K562 (cell line): ENCODE measurements at regions not wholly inside any gene's neighbourhood (a gene's known extent, or its start where the extent isn't known, plus 50 kb on each side); places are given as distances from the start of the nearest gene placed in this dataset.

Experiments used
- ATAC-seq: fragments of 200-7000 bp; cut with Tn5 transposase; 3 replicates; pipeline ENCODE4 v1.9.1; 2020; ENCODE audit warnings: moderate library complexity
- BruUV-seq: library from RNA; stranded (reverse); fragments of 400-500 nt; replicated peaks from 2 replicates; lab custom pipeline; 2021; lab: Mats Ljungman, UMichigan
- CTCF ChIA-PET: fragments of 300-600 bp; formaldehyde crosslinking; extraction: SDS; loops from one replicate; lab custom pipeline; 2021; ENCODE audit warnings: low intra/inter-chr PET ratio; lab: Yijun Ruan, JAX
- POLR2A ChIA-PET: fragments of 300-600, 350-650 bp; sonication (Branson Sonifier 250); formaldehyde crosslinking; extraction: SDS; loops from one replicate; lab custom pipeline; 2021; ENCODE audit warnings: antibody characterized with exemption, inconsistent platforms; lab: Yijun Ruan, JAX
- DNase-seq, 4 experiments: peaks; one replicate each; pipeline versions ENCODE4 v3.0.0 to v3.0.0-alpha.2; 2011 to 2018; ENCODE audit warnings: low spot score in 3 of 4, mixed read lengths in 3 of 4; ENCODE audit errors: extremely low read depth in 1 of 4
- FAIRE-seq: peaks from 2 replicates; lab custom pipeline; 2011; peaks lifted over from hg19 to GRCh38; lab: Jason Lieb, UNC
- H2AFZ ChIP-seq: 2 replicates; pipeline ENCODE4 v1.6.0; 2011; ENCODE audit warnings: low read depth, low read length, control low read depth, inconsistent platforms
- H3K27ac ChIP-seq: fragments of 200-600 bp; 3 replicates; pipeline ENCODE4 v1.8.0; 2011; ENCODE audit warnings: low read depth, mild to moderate bottlenecking, control low read depth, inconsistent platforms, low read length, moderate library complexity, mixed read lengths; ENCODE audit errors: extremely low read depth
- H3K27me3 ChIP-seq, 2 experiments: fragments of 300-600 bp in 1 of 2; 2 replicates in 1 of 2; 3 replicates in 1 of 2; pipeline versions ENCODE4 v1.6.0 to v1.8.0; 2011; ENCODE audit warnings: inconsistent platforms in 2 of 2, low read length in 2 of 2, mild to moderate bottlenecking in 1 of 2, mixed read lengths in 1 of 2, moderate library complexity in 1 of 2; ENCODE audit not compliant: control insufficient read depth in 2 of 2, insufficient read depth in 2 of 2
- H3K36me3 ChIP-seq: fragments of 300-600 bp; 3 replicates; pipeline ENCODE4 v1.8.0; 2011; ENCODE audit warnings: mild to moderate bottlenecking, low read length, inconsistent platforms; ENCODE audit not compliant: control insufficient read depth, insufficient read depth
- H3K4me1 ChIP-seq, 2 experiments: fragments of 200-600 bp in 1 of 2; replicated peaks in 1 of 2; 2 replicates in 1 of 2; 3 replicates in 1 of 2; pipeline versions ENCODE4 v1.5.1 to v1.8.0; 2011; ENCODE audit warnings: inconsistent platforms in 2 of 2, low read length in 2 of 2, mild to moderate bottlenecking in 1 of 2, mixed read lengths in 1 of 2, moderate library complexity in 1 of 2; ENCODE audit not compliant: control insufficient read depth in 2 of 2, insufficient read depth in 2 of 2
- H3K4me2 ChIP-seq: 2 replicates; pipeline ENCODE4 v1.6.1; 2011; ENCODE audit warnings: low read length, control low read depth, inconsistent platforms, mixed read lengths; ENCODE audit not compliant: insufficient read depth
- H3K4me3 ChIP-seq: fragments of 200-600 bp; sonication (generic), shearing (Covaris generic); 2 replicates; pipeline ENCODE4 v1.5.1; 2016; ENCODE audit warnings: control low read depth, inconsistent platforms
- H3K79me2 ChIP-seq: fragments of 200-600 bp; 3 replicates; pipeline ENCODE4 v1.8.0; 2011; ENCODE audit warnings: low read length, inconsistent platforms; ENCODE audit not compliant: control insufficient read depth, insufficient read depth
- H3K9ac ChIP-seq, 2 experiments: 2 replicates each; pipeline versions ENCODE4 v1.6.0 to v1.6.1; 2011; ENCODE audit warnings: low read depth in 2 of 2, low read length in 2 of 2, control low read depth in 1 of 2, inconsistent platforms in 1 of 2, mild to moderate bottlenecking in 1 of 2, mixed read lengths in 1 of 2; ENCODE audit not compliant: insufficient read depth in 1 of 2
- H3K9me1 ChIP-seq: one replicate; pipeline ENCODE4 v1.6.0; 2011; ENCODE audit warnings: inconsistent platforms, mild to moderate bottlenecking, low read length, moderate library complexity; ENCODE audit not compliant: control insufficient read depth, insufficient read depth
- H3K9me3 ChIP-seq: replicated peaks from 2 replicates; pipeline ENCODE4 v1.5.1; 2011; ENCODE audit warnings: low read depth, low read length, inconsistent platforms; ENCODE audit not compliant: control insufficient read depth, insufficient read depth
- H4K20me1 ChIP-seq: replicated peaks from 2 replicates; pipeline ENCODE4 v1.6.1; 2011; ENCODE audit warnings: low read length, inconsistent platforms, mixed read lengths; ENCODE audit not compliant: control insufficient read depth, insufficient read depth
- CREBBP ChIP-seq: IDR thresholded peaks from one replicate; pipeline ENCODE4 v1.6.1; 2012; ENCODE audit warnings: low read depth, mild to moderate bottlenecking, control low read depth, inconsistent platforms, low read length
- GATA2 ChIP-seq: sonication (generic); formaldehyde crosslinking; IDR thresholded peaks from 2 replicates; pipeline ENCODE4 v1.4.0; 2020; ENCODE audit warnings: mild to moderate bottlenecking, missing genetic modification reagents
- MECOM ChIP-seq: fragments of 250-450 bp; sonication (Bioruptor Pico); IDR thresholded peaks from 2 replicates; pipeline ENCODE4 v1.8.0; 2022; ENCODE audit warnings: inconsistent platforms
- PHB ChIP-seq: fragments of 250-450 bp; sonication (Bioruptor Pico); IDR thresholded peaks from 2 replicates; pipeline ENCODE4 v1.5.0; 2021
- POLR2B ChIP-seq: fragments of 450-650 bp; IDR thresholded peaks from 2 replicates; pipeline ENCODE4 v1.6.1; 2018; ENCODE audit warnings: low read depth; ENCODE audit not compliant: partially characterized antibody
- SIX5 ChIP-seq, 2 experiments: IDR thresholded peaks; 2 replicates each; pipeline ENCODE4 v1.6.1; 2011; ENCODE audit warnings: low read length in 2 of 2, borderline replicate concordance in 1 of 2, low read depth in 1 of 2, mild to moderate bottlenecking in 1 of 2, moderate library complexity in 1 of 2; ENCODE audit not compliant: insufficient read depth in 1 of 2
- TEAD2 ChIP-seq: fragments of 450-650 bp; IDR thresholded peaks from 2 replicates; pipeline ENCODE4 v1.6.1; 2016; ENCODE audit warnings: missing genetic modification characterization, control low read depth, missing compliant biosample characterization
- ZNF217 ChIP-seq: sonication (generic); formaldehyde crosslinking; IDR thresholded peaks from 2 replicates; pipeline ENCODE4 v1.8.0; 2022; ENCODE audit warnings: mild to moderate bottlenecking, missing genetic modification reagents
- ZNF764 ChIP-seq: fragments of 250-450 bp; sonication (Bioruptor Pico); IDR thresholded peaks from 2 replicates; pipeline ENCODE4 v1.4.0; 2020; ENCODE audit warnings: low read depth, mild to moderate bottlenecking, moderate library complexity
- WGBS: fragments of 100-300 bp; shearing (Covaris generic); methylation state at CpG from one replicate; pipeline ENCODE4 v1.1.6; 2016; ENCODE audit warnings: low coverage, mixed read lengths; ENCODE audit not compliant: insufficient coverage; ENCODE audit errors: missing lambda C conversion rate; 5-methylcytosine and 5-hydroxymethylcytosine counted together
- in situ Hi-C: fragments of 300-500 bp; cut with MboI; formaldehyde crosslinking; loops from 4 replicates; pipeline ENCODE4 v1.15.0; 2018; ENCODE audit warnings: inconsistent platforms, mixed read lengths
- intact Hi-C: fragments of 100-400 bp; cut with micrococcal nuclease; formaldehyde crosslinking; loops from 2 replicates; pipeline ENCODE4 v1.14.2; 2022
- TF ChIP-seq, protein P1 (sequence below): fragments of 250-450 bp; sonication (Bioruptor Pico); IDR thresholded peaks from 2 replicates; pipeline ENCODE4 v1.8.0; 2021; ENCODE audit warnings: mild to moderate bottlenecking, moderate library complexity

DNA sequence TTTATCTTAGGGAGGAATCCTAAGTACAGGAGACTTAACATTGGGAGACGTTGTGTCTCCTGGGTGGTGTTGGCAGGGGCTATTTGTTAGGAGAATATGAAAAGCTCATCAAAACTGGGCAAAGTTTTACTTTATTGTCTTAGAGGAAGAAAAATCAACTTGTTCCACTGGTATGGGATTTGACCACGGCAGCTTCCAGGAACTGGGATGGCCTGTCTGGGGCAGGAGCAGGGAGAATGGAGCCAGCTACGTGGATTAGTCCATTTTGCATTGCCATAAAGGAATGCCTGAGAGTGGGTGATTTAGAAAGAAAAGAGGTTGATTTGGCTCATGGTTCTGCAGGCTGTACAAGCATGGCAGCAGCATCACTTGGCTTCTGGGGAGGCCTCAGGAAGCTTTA is 198.4 kb downstream of the ADAMTS15 start (continued):
- no peak for TF ChIP-seq ZNF217 (CRISPR knock-in tag)
- no peak for TF ChIP-seq TEAD2 (tag)

DNA sequence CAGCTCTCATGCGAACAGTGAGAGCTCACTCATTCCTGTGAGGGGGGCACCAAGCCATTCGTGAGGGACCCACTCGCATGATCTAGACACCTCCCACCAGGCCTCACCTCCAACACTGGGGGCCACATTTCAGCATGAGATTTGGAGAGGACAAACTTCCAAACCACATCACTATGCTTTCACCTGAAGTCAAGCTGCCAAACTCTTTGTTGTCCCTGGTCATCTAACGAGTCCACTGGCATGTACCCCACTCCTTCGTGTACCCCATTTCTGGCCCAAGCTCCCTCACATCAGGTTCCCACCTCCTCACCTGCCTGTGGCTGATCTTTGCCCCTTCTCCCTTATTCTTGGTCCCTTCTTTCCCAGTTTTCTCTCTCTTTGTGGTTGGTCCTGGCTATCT is 198.9 kb downstream of the ADAMTS15 start:
- FAIRE-seq = no peak

More for the DNA sequence above, 198.9 kb downstream of the ADAMTS15 start:
- no TSS peak for BruUV-seq
- intact Hi-C loops = no loop called here
- no peak for TF ChIP-seq SIX5 (IDR thresholded peaks at IDR 0.05; ENCODE audit: borderline replicate concordance in 1 of 2, insufficient read depth in 1 of 2, low read depth in 1 of 2, low read length in 2 of 2)
- no peak for TF ChIP-seq POLR2B
- TF ChIP-seq GATA2 (CRISPR knock-in tag) = no peak
- TF ChIP-seq CREBBP = no peak
- no peak for TF ChIP-seq MECOM (CRISPR knock-in tag)
- no peak for TF ChIP-seq PHB (CRISPR knock-in tag)
- TF ChIP-seq, protein P1, sequence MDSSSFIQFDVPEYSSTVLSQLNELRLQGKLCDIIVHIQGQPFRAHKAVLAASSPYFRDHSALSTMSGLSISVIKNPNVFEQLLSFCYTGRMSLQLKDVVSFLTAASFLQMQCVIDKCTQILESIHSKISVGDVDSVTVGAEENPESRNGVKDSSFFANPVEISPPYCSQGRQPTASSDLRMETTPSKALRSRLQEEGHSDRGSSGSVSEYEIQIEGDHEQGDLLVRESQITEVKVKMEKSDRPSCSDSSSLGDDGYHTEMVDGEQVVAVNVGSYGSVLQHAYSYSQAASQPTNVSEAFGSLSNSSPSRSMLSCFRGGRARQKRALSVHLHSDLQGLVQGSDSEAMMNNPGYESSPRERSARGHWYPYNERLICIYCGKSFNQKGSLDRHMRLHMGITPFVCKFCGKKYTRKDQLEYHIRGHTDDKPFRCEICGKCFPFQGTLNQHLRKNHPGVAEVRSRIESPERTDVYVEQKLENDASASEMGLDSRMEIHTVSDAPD = no peak
- TF ChIP-seq ZNF764 (CRISPR knock-in tag) = no peak
- Histone ChIP-seq H3K4me2 (no peak overlapping the region), H3K27me3 (peaks cover 2 to 24% of the 10 kb centered on the region in 2 experiments; a peak in 4 of 5 replicates), H3K4me3 (no peak overlapping the region), H3K9me3 (no peaks in the 10 kb centered on the region), H4K20me1 (no peaks in the 10 kb centered on the region), H3K36me3 (no peaks in the 10 kb centered on the region), H2AFZ (no peak overlapping the region), H3K9ac (no peak overlapping the region), H3K27ac (no peak overlapping the region), H3K4me1 (no peaks in the 10 kb centered on the region), H3K79me2 (no peaks in the 10 kb centered on the region), H3K9me1 (no peaks in the 10 kb centered on the region)
- in situ Hi-C loops = no loop called here
- ChIA-PET CTCF (no interaction called here), POLR2A (interaction anchor here (1.2 kb wide), 1 partner anchor 160 kb away, joined by 3 read pairs; no protein-coding TSS in a partner anchor)
- DNase-seq = no peak
- 0% methylated on average over 5 of the region's 5 CpGs for WGBS
- ATAC-seq = no peak
